ENCODE measurements at regions not wholly inside any gene's neighbourhood (a gene's known extent, or its start where the extent isn't known, plus 50 kb on each side); places are given as distances from the start of the nearest gene placed in this dataset.
"Not testable (repeated sequence)": the region's sequence is repeated elsewhere in the genome, so short reads cannot be mapped to it uniquely, and the experiment has no call there.

DNA sequence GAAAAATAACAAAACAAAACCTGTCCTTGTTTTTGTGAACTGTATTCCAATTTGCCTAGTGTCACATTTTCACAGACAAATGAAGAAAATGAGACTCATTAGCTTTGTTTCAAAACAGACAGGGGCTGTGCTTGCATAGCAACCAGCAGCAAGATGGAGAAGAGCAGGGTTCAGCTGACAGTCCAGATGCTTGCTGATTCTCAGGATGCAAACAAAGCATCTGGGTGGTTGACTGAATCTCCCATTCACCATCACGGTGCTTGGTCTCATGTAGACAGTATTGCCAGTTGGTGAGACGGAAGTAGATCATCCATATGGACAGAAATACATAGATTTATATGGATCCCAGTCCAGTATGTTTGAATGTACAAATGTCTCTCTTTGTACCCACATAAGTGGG lies 326.8 kb downstream of the CCDC85A start:
- DNase-seq (ENCODE audit: low read depth in 2 of 2) = no peak

DNA sequence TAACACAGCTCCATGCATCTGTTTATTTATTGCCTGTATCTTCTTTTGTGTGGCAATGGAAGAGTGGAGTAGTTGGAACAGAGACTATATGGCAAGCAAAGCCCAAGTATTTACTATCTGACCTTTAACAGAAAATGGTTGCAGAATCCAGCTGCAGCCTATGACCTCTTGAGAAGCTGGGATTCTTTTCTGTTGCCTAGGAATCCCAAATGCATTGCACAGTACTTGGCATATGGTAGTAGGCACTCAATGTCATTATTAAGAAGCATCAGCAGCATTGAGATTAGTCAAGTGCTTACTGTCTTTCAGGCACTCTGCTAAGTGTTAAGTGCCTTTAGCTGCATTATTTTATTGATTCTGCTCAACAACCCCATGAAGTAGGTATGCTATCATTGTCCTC lies 331.6 kb downstream of the CCDC85A start:
- no peak for DNase-seq (ENCODE audit: low read depth in 2 of 2)

DNA sequence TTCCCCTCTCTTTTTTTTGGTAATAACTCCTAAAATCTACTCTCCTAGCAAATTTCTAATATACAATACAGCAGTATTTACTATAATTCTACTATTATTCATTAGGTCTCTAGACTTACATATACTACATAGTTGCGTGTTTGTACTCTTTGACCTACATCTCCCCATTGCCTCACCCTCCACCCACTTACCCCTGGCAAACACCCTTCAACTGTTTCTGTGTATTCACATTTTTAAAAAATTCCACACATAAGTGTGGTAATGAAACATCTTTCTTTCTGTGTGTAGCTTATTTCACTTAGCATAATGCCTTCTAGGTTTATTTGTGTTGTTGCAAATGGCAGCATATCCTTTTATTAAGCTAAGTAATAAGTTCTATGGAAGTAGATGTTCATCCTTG lies 336.0 kb downstream of the CCDC85A start:
- DNase-seq (ENCODE audit: low read depth in 2 of 2) = no peak

DNA sequence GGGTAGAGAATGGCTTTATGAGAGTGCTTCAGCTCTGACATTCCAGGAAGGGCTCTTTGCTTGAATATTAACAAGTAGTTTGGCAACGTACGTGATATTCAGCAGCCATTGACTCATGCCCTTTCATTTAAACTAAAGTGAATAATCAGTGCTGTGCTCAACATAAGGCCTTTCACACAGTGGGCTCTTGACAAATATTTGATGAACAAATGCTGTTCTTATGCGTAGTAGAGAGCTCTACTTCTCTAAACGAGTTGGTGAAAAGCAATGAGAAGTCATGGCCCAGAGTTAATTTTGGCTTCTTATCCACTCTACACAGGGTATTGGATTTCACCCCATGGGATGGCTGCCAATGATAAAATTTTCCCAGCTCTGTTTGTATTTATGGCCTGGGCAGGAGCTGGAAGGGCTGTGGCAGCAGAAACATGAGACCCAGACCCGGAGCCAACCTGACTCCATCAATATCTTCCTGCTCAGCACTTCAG lies 338.9 kb downstream of the CCDC85A start:
- no peak for DNase-seq (ENCODE audit: low read depth in 2 of 2)

DNA sequence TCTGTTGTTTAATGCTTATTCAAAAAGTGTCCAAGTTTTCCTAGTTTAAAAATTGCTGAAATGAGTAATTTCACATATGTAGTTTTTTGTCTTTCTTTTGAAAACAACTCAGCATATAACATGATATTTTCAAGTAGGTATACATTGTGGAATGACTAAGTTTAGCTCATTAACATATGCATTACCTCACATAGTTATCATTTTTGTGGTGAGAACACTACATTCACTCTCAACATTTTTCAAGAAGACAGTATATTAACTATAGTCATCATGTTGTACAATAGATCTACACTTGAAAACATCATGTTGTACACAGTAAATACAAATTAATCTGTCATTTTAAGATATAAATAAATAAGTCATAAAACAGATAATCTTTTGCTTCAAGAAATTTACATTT lies 340.0 kb downstream of the CCDC85A start:
- no peak for DNase-seq (ENCODE audit: low read depth in 2 of 2)

DNA sequence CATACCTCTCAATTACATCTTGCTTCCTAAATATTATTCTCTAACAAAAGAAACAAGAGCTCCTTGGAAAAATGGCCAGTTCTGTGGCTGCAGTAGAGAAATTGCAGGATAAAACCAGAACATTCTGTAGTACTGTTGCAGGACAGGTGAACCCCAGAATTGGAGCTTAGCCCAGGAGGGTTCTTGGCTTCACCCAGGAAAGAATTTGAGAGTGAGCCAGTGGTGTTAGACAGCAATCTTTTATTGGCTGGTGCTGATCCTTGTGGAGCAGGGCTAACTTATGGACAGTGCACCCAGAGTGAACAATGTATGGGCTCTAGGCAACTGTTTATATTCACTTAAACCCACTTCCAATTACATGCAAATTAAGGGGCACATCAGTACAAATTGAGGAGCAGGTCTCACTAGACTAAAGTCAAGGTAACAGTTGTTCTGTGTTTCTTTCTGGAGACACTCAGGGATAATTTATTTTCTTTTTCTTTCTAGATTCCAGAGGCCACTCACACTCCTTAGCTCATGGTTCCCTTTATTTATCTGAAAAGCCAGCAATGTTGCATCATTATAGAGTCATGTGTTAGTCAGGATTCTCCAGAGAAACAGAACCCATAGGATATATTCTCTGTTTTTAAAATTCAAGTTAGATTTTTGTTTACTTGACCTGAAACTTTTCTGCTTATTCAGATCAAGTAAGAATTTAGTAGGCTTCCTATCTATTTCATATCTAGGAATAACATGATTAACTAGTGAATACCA lies 348.1 kb downstream of the CCDC85A start:
- no peak for DNase-seq (ENCODE audit: low read depth in 2 of 2)

DNA sequence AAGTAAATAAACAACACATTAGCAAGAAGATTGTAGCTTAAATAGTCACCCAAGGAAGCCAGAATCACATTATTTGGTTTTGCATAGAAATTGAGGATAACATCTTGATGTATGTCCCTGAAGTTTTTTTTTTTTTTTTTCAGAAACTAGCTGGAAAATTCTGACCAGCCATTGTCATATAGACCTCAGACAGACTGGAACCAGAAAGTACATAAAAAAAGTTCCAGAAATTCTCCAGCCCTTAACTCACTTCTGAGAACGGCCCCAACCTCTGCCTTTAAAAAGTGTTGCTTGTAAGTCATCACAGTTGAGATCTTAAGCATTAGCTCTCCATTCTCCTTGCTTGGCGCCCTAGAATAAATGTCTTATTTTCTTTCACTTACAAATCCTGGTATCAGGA lies 350.5 kb downstream of the CCDC85A start:
- no peak for DNase-seq (ENCODE audit: low read depth in 2 of 2)

DNA sequence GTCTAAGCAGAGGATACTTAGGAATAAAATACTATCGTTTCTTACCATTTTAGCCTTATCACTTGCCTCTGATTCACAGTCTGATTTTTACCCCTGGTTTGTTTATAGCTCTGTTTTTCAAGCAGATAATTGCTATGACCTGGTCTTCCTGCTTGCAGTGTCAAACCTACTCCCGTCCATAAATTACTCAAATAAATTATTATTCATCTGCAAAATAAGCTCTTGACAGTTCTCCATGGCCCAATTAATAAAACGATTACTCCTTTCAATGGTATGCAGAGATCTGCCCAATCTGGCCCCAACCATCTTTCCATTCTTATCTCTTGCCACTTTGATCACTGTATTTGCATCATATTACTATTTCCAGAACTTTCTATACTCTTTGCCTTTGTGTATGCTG lies 354.0 kb downstream of the CCDC85A start:
- DNase-seq (ENCODE audit: low read depth in 2 of 2) = no peak

DNA sequence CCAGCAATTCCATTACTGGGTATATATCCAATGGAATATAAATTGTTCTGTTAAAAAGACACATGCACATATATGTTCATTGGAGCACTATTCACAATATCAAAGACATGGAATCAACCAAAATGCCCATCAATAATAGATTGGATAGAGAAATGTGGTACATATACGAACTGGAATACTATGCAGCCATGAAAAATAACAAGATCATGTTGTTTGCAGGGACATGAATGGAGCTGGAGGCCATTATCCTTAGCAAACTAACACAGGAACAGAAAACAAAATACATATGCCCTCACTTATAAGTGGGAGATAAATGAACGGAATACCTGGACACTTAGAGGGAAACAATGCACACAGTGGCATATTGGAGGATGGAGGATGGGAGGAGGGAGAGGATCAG lies 355.8 kb downstream of the CCDC85A start:
- DNase-seq (ENCODE audit: low read depth in 2 of 2) = no peak

DNA sequence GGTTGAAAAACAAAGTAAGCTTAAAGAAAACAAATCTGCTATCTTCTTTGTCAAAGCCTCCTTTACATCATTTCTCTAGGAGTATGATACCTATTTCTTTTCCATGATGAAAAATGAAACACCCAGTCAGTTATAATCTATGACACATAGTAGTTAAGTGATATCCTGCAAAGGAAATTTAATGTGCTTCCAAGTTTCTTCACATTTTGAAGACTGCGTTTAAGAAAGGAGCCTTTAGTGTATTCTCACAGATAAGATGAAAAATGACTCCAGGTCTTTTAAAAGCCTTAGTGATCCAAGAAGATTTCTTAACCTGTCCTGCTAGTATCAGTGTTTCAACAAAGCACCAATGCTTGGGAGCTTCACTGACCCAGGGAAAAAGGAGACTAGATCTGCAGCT lies 356.7 kb downstream of the CCDC85A start:
- no peak for DNase-seq (ENCODE audit: low read depth in 2 of 2)

DNA sequence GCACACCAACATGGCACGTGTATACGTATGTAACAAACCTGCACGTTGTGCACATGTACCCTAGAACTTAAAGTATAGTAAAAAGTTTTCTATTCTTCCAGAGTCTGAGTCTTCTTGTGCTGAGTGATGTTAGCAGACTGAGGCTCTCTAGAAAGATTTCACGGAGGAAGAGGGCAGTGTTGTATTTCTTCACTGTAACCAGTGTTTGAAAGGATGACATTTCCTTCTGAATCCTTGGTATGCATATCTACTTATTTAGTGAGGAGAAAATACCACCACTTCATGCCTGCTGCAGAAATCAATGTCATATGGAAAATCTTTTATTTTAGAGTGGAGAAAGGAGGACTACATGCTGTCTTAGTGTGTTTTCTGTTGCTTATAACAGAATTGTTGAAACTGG lies 357.1 kb downstream of the CCDC85A start:
- no peak for DNase-seq (ENCODE audit: low read depth in 2 of 2)

DNA sequence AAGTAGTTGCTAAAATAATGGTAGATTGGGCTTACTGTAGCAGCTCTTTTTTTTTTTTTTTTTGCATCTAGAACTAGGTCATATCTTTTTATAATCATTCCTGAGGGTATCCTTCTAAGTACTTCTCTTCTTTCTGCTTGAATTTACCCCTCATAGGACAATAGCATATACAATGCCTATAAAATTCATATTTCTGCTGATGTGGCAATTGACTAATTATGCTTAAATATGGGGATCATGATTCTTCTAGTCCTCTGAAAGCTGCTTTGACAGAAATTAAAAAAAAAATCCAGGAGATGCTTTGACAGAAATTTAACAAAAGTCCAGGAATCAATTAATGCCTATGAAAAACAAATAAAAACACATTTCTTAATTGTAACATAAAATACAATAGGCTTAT lies 358.4 kb downstream of the CCDC85A start:
- no peak for DNase-seq (ENCODE audit: low read depth in 2 of 2)

DNA sequence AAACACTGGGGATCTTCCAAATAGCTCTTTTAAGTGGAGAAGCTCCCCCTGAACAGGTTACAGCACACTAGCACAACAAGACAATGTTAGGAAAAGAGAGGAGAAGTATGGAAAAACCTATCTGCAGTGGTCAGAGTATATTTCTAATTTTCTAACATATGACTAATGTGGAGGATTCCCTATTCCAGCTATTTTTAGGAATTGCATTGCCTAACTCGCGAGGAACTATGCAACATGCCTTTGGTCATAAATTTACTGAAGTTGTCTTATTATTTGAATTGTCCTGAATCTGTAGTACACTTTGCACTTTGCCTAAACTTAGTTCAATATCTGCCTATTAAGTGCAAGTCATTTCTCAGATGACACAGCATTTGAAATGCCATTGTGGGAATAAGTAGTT lies 381.4 kb downstream of the CCDC85A start:
- no peak for DNase-seq (ENCODE audit: low read depth in 2 of 2)

DNA sequence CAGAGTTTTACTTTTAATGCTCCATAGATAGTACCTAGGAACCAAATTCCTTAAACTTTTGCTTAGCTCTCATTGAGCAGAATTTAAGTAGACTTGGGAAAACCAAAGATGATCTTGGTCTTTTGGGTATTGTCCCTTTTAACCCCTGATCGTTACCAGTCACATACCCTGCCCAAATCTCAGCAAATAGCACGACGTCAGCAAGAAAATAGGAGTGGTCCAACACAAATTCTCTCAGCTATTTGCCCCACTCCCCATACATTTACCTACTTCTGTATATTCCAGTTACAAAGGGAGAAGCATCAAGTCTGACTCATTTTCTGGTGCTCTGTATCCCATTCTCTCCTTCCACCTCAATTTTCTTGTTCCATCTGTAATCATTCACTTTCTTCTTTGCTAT lies 387.3 kb downstream of the CCDC85A start:
- no peak for DNase-seq (ENCODE audit: low read depth in 2 of 2)

DNA sequence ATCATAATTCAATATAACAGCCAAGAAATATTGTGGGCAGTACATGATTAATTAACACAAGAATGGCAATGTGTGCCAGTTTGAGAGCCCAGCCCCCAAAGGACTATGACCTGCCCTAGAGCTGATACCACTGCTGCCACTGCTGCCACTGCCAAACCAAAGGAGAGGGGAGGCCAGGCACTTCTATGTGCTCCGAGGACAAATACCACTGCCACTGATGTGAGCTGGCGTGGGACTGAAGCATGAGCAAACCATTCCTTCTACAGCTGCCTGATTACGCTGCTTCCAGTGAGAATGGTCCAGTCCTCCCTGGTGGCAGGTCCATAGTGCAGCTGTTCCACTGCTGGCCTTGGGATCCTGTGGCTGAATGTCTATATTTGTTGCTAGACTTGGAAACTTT lies 392.2 kb downstream of the CCDC85A start:
- no peak for DNase-seq (ENCODE audit: low read depth in 2 of 2)

DNA sequence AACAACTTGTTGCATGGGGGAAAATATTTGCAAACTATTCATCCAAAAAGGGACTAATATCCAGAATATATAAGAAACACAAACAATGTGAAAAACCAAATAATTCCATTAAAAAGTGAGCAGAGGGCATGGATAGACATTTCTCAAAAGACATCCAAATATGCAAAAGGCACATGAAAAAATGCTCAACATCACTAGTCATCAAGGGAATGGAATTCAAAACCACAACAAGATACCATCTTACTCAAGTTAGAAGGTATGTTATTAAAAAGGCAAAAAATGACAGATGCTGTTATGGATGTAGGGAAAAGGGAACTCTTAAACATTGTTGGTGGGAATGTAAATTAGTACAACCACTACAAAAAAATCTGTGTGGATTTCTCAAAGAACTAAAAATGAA lies 396.5 kb downstream of the CCDC85A start:
- no peak for DNase-seq (ENCODE audit: low read depth in 2 of 2)

DNA sequence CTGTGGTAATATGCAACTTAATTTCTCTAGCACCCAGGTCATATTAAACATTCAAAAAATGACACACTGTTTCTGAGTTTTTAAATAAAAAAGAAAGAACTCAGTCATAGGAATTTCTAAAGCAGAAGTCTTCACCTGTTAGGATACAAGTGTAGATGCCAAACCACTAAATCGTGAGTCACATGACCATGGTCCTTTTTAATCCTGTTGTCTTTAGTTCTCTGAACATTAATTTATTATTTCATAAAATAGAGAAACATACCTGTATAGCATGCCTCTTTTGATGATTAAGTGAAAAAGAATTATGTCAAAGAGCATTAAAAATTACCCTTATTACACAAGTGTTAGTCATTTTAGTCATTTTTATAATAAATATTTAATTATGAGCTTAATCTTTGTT lies 398.8 kb downstream of the CCDC85A start:
- DNase-seq (ENCODE audit: low read depth in 2 of 2) = no peak

DNA sequence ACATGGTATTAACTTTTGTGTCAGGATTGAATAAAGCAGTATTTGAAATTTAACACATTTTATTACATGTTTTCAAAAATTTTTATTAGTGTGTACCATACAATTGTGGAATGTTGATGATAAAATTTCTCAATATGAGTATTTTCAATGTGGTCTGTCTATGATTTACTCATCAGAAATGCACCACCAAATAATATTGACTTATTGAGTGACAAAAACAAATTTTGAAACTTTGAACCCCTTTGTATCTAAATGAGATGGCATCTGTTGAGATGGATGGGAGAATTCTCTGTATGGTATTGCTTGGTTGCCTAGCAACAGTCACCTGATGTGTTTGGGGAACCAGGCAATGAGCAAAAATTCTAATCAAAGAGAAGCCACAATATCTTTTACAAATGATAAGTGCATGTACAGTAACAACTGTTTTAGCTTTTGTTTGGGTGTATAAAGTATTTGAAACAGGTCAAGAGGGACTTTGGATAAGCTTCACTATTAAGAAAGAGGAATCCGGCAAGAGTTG lies 400.1 kb downstream of the CCDC85A start:
- DNase-seq (ENCODE audit: low read depth in 2 of 2) = no peak

DNA sequence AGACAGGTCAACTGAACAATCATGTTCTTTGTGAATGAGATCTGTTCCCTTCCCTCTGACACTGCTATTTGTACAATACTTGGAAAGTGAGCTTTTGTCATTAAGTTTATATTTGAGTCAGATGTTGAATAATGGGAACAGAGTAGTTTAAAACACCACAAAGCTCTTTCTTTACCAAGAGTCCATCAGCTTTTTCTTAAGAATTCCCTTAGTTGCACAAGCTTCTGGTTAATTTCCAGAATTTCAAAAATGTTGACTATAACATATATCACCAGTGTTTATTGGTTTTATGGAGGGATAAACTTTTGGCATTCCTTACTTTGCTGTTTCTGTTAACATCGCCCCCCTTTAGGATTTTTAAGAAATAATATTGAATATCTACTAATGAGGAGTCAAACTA lies 403.7 kb downstream of the CCDC85A start:
- no peak for DNase-seq (ENCODE audit: low read depth in 2 of 2)

DNA sequence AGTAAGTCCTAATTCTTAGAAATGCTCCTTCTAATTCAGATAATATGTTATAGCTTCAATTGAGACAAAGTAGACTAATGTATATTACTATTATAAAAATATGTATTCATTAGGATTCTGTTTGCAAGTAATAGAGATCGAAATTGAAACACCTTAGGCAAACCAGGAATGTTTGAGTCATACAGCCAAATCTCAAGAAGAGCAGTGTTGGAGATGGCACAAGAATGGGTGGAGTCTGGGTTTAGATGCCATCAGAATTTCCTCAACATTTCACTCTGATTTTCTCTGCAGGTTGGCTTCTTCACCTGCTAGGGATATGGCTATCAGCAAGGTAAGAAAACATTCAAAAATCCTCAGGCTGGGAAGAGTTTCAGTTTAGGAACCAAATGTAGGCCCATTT lies 405.4 kb downstream of the CCDC85A start:
- DNase-seq (ENCODE audit: low read depth in 2 of 2) = no peak

DNA sequence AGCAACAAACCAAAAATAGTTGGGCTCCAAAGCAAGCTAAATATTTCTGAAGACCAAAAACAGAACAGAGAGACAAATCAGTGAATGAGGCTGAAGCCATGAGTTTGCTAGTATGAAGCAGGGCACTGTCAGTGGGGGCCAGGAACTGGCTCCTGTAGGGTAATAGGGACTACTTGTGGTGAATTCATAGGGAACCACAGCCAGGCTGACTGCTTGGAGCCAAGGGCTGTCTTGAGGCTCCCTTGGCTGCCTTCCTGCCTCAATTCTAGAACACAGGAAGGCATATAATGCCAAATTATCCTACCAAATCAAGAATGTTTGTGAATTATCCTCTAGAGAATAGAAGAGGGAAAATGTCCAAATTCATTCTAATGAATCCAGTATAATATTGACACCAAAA lies 406.0 kb downstream of the CCDC85A start:
- no peak for DNase-seq (ENCODE audit: low read depth in 2 of 2)

DNA sequence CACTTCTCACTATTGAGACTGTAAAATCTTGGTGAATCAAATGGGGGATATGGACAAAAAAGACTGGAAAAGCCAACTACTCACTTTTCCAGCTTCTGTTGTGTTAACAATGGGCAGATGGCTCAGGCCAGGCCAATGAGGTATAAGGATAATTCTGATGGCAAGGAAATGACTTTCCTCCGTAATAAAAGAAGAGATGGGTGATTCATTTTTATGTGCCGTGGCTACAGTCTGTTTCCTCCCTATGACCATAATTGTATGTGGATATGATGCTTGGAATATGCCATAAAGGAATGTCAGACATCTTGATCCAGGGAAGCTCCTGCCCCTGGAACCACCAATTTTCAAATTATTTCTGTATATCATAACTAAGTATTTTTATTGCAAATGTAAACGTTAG lies 406.8 kb downstream of the CCDC85A start:
- DNase-seq (ENCODE audit: low read depth in 2 of 2) = no peak

DNA sequence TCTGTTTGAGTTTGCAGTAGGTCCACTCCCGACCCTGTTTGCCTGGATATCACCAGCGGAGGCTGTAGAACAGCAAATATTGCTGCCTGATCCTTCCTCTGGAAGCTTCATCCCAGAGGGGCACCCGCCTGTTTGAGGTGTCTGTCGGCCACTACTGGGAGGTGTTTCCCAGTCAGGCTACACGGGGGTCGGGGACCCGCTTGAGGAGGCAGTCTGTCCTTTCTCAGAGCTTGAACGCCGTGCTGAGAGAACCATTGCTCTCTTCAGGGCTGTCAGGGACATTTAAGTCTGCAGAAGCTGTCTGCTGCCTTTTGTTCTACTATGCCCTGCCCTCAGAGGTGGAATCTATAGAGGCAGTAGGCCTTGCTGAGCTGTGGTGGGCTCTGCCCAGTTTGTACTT lies 422.3 kb downstream of the CCDC85A start:
- not testable (repeated sequence) for DNase-seq (ENCODE audit: low read depth in 2 of 2)

DNA sequence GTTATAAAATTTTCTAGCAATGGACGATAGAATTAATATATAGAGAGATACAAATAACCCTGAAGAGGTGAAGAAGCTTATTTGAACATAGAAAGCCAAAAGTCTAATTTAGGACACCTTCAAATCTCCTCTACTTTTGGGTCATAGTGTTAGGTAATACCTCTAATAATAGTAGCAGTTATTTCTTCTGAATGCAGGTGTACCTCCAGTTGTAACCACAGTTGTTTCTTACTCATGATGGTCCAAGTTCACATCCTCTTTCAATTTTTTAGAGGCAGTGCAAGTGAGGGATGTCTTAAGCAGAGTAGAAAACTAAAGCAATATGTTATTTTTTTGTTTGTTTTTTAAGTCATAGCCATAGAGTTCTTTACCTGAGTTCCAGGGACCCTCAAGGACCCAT lies 429.5 kb downstream of the CCDC85A start:
- no peak for DNase-seq (ENCODE audit: low read depth in 2 of 2)
